ENCODE measurements at regions not wholly inside any gene's neighbourhood (a gene's known extent, or its start where the extent isn't known, plus 50 kb on each side); places are given as distances from the start of the nearest gene placed in this dataset.

DNA sequence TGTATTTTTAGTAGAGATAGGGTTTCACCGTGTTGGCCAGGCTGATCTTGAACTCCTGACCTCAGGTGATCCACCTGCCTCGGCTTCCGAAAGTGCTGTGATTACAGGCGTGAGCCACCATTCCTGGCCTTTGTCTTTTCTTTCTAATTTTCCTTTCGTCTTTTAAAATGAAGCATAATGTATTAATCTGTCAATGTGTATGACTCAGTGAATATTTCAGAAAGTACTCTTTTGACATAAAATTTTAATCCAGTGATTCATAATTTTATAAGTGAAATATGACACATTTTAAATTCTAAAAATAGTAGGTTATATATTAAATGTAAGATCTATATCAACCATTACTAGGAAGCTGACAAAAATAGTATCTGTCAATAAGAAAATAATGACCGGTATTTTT is 1059.0 kb upstream of the PRMT6 start:
- DNase-seq = no peak

DNA sequence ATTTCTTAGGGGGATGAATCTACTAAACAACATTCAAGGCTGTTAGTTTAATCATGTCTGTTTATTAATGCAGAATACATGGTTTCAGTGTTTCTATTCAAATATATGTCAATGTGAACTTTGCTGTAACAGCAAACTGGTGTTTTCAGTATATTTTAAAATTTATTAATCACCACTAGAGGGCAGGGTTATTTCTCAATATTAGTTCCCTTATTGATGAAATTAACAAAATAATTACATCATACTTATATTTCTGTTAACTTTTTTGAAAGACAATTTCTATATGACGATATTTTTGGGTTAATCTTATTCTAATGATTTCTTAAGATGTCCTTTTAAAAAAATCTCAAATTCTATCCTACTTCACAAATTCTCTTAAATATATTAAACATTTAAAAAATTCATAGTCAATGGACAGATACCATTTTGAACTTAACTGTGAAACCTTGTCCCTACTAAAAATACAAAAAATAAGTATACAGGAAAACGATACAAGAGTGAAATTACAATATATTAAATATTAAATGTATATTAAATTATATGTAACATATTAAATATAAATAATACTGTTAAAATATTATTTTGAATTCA is 1034.1 kb upstream of the PRMT6 start:
- peak; percentile 0 to 31 (median 29) for DNase-seq

DNA sequence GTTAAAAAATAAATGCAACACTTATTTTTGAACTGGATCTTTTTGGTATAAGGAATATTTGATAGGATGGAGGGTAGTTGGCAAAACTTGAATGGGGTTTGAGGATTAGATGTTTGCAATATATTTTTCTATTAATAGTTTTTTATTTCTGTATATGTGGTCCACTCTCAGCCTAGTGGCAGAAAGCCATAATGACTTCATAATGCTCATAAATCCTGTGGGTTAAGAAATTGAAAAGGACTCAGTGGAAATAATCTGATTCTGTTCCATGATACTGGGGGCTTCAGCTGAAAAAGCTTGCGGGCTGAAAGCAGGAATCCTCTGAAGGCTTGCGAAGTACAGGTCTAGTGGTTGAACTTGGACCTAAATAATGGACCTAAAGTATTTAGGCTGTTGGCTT is 1028.6 kb upstream of the PRMT6 start:
- no peak for DNase-seq

DNA sequence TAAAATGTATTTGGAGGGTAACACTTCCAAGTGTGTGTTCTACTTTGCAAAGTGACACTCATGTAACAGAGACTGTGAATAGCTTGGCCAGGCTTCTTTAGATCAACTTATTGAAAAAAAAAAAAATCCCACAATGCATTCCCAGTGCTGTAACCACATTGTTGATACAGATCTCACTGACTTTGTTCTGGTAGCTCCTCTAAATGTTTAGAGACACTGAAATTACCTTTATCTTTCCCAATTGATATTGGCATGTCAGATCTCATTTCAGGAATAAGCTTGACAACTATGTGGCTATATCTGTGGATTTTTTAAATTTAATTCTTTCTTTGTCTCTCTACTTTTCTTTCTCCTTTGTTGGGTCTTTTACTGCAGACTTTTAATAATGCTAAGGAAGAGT is 1018.9 kb upstream of the PRMT6 start:
- no peak for DNase-seq

DNA sequence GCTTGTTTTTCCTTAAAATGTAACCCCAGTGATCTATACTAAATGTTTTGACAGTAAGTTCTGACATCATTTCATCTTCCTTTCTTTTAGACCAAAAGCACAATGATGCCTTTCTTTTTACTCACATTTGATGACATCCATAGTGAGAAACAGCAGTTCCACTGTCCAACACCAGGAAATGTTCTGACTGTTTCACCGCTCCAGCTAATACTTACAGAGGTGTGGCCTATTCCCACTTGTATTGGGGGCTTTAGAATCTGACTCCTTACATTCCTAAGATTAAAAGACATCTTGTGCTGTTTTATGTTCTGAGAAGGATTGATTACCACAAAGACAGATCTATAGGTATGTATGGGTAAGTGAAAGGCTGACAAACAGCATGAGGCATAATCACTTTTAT is 1018.2 kb upstream of the PRMT6 start:
- DNase-seq = no peak

DNA sequence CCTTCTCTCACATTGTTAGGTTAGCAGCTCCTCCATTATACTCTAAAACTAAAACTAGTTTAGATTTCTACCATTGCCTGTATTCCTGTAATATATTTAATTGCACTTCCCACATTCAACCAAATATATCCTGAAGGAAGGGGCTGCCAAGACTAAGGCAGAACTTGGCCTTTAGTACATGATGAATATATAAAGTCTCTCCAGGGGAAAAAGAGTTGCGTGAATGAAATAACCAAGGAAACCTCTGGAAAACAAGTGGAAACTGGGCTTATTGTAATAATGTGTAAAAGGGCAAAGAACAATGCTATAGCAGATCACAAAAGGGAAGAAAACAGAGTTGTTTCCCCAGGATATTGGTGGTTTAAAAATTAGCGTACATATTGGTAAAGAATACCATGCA is 1012.5 kb upstream of the PRMT6 start:
- DNase-seq = no peak

DNA sequence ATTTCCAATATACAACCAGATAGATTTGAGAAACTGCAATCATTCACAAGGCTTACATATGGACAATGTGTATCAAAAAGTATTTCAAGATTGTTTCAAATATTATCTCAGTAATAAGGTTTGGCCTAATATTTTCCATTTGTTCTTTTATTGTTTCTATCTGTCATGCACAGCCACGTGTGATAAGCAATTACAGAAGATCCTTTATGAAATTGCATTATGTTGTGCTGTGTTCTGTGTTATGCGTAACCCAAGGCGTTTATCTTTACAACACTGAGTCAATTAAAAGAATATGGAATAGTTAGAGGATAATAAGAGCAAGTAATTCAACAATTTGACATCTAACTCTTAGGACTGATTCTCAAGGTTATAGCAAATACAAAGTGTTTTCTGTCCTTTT is 1009.3 kb upstream of the PRMT6 start:
- no peak for DNase-seq

DNA sequence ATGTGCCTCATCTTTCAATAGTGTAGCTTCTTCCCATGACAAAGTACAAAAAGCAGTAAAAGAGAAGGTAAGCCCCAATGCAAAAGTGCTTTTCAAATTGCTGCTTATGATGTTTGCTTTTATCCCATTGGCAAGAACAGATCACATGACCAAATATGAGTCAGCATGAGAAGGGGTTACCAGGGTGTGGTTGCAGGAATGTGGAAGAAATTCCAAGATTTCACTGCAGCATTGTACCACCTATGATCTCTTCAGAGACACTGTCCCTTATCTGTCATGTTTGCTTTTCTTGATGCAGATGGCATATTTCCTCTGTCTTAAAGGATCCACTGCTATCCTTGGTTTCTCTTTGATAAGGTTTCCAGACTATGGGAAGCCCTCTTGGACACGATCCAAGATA is 1006.9 kb upstream of the PRMT6 start:
- DNase-seq = no peak

DNA sequence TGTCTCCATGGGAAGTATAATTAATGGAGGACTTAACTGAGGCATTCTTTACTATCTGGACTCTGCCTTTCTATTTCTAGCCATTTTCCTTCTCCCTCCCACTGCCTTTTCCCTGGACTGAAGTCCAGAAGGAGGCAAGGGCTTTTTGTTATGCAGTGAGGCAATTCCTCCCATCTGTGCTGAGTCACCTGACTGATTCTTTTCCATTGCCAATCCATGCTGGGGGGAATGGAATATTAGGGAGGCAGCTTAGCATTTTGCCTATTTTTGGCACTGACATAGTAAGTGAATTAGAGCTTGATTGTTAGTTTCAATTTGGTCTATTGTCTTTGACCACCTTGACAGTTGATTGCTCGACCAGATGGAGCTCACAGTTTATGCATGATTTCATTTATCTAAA is 1000.6 kb upstream of the PRMT6 start:
- no peak for DNase-seq

DNA sequence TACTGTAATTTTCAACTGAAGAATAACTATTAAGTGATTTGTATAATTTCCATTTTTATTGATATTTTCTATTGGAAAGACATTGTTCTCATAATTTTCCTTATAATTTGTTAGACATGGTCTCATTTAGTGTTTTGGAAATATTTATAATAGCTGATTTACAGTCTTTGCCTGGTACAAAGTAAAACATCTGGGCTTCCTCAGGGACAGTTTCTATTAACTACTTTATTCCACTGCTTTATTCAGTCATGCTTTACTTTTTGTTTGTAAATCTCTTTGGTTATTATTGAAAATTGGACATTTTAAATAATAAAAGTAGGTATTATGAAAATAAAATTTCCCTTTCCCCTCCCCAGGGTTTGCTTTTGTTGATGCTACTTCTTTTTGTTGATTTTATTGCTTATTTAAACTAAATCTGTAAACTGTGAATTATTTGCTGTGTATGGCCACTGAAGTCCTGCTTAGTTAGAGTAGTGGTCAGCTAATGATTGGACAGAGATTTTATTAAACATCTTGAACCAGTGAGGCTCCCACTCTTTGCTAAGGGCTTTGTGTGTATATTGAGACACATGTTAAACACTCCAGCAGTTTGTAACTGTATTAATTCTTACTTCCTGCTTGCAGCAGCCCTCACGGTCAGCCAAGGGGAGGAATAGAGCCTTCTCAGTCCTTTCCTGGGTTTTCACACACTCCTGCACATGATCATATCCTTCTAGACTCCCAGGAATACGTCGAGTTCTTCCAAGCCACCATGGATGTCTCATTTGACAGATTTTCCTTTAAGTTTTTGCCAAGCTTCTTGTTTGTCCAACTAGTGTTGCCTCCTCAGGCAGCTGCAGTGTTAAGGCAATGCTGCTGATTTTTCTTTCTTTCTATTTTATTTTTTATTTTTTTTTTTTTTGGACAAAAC is 994.6 kb upstream of the PRMT6 start:
- DNase-seq = no peak

DNA sequence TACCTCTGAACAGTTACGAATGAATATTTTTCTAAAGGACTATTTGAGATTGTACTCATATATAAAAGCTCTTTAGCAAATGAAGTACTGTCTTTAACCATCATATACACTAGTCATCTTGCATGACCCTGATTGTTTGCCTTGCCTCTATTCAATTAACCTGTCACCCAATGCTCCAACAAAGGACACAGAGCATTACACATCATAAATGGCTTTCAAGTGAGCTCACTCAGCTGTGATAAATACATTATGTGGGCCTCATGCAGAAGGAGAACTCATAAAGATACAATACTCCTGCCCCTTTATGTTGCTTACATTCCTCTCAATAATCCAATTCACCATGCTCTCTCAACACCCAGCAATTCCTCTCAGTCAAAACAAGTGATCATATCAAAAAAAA is 993.0 kb upstream of the PRMT6 start:
- no peak for DNase-seq

DNA sequence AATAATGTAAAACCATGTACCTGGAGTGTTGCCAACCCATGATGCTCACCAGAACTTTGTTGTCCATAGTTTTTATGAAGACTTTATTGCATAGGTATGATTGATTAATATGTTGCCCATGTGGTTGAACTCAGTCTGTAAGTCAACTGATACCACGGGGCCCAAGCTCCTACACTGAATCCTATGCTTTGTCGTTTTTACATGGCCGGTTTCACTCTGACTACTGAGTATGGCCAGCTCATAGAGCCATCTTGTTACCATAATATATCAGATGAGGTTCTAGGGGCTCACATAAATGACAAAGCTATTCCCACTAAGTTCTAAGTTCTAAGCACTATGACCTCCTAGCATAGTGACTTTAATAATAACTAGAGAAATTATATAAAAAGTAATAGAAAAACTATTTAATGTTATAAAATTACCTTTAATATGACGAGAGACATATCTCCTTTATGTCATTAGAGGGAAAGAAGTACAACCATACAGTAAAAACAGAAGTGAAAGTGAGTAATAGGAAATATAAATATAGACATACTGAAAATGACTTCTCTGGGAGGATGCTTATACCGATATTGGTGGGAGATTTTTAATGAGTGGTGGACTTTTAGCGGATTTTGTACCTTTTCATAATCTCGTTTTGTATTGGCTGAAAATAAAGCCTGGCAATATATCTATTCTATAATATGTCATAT is 983.4 kb upstream of the PRMT6 start:
- no peak for DNase-seq

DNA sequence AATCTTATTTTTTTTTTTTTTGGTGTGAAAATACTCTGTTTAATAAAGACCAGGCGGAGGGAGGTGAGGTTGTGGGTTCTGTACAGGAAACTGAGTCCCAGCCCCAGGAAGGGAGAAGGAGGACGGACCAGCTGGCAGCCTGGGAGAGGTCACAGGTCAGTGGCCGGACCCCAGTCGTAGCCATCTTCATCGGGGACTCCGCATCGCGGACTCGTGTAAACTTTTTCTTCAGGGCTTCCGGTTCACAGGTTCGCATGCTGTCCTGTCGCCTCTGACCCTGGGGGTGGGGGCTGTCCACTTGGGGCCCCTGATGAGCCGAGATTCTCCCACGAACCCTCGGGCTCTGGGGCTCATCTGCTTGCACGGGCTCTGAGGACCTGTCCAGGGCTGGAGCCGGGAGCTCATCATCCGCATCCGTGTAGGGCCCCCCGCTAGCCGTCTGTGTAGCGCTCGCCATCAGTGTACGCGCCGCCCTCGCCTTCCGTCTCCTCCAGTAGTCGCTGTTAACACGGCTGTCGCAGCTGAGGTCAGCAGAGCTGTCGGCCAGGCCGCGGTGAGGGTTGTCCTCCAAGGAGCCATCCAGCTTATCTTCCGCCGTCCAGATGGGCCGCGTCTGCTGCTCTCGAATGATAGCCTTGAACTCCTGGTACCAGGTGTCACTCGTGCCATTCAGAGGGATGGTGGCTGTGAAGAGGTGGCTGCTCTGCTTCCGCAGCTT is 975.7 kb upstream of the PRMT6 start:
- no peak for DNase-seq

DNA sequence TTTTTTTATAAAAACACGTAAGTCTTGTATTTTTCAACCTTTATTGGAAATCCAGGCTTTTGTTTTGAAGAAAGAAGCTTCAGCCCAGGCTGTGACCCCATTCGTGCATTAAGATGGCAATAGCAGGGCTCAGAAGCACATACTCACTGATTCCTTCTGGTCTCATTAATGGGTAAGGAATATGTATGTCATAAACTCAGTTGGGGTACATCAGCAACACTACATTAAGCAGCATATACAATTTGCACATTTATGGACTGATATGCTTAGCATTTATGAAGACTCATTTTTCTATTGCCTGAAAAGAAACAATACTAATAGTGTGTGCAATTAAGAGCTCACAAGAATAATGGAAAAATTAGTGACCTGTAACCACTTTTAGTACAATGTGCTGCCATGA is 945.4 kb upstream of the PRMT6 start:
- DNase-seq = no peak

DNA sequence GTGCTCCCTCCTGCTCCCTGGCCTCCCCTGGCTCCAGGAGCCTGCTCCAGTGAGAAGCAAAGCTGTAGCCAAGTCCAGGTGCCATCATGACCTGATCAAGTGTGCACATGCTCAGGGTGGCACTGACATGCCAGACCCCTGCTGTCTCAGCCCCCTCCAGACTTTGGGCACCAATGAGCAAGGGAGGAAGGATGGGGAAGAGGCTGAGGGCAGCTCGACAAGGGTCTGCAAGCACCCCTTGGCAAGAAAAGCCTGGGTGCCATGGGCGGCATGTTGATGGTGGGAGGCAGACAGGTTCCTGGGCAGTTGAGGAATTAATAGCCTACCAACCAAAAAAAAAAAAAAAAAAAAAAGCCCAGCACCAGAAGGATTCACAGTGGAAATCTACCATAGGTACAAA is 942.6 kb upstream of the PRMT6 start:
- no peak for DNase-seq

DNA sequence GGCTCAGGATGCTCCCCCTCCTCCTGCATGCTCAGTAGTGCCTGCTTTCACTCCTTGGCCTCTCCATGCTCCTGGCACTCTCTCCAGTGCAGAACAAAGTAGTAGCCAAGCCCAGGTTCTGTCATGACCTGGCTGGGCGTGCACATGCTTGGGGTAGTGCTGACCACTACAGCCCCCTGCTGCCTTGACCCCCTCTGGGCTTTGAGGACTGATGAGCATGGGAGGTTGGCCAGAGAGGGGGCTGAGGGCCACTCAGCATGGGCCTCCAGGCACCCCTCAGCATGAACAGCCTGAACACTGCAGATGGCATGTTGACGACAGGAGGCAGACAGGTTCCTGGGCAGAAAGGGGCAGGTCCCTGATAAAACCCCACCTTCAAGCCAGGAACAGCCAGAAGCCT is 935.7 kb upstream of the PRMT6 start:
- DNase-seq = no peak

DNA sequence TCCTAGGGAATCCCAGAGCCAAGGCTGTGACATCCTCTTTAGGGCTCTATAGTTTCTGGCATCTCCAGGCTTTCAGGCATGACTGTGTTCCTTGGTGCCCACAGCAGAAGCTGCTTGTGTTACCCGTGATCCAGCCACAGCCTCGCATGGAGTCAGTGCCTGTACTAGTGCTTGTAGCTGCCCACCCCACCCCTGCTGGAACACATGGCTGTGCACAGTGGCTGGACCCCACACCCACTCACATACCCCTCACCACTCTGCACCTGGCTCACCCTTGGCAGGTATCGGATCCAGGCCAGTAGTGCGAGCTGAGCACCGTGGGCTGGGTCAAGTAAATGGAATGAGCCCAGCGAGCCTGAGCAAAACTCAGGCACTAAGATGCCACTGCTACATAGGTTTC is 934.7 kb upstream of the PRMT6 start:
- DNase-seq = no peak

DNA sequence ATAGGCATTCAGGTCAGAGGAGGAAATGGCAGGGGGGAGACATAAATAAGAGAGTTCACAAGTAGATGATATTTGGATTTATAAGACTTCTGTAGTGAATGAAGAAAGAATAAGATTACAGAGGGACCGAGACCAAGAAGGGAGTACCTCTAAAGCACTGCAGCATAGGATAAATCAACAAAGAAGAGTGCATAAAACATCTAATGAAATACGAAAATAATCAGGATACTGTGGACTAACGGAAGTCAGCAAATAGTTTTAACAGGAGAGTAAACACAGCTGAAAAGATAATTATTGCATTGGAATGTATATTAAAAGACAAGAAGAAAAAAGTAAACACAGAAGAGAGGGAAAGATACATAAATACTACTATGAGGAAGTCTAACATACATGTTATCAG is 921.9 kb upstream of the PRMT6 start:
- no peak for DNase-seq

DNA sequence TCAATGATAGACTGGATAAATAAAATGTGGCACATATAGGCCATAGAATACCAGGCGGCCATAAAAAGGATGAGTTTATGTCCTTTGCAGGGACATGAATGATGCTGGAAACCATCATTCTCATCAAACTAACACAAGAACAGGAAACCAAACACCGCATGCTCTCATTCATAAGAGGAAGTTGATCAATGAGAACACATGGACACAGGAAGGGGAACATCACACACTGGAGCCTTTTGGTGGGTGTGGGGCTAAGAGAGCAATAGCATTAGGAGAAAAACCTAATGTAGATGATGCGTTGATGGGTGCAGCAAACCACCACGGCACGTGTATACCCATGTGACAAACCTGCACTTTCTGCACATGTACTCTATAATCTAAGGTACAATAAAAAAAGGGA is 883.4 kb upstream of the PRMT6 start:
- DNase-seq = no peak

DNA sequence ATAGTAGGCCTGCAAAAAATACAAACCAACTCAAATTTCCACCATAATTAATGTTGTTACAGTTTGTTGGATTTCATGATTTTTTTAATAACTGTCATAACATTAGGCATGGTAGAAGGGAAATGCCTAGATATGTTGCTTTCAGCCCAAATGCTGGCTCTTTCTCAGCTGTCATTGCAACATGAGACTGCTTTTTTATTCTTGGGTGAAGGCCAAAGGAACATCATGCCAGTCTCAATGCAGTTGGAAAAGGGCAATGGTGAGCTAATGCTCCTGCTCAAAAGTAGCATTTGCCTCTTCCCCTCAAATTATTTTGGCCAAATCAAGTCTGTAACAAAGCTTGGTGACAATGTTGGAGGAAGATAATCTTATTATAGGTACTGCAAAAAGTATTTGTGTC is 877.7 kb upstream of the PRMT6 start:
- DNase-seq = no peak

DNA sequence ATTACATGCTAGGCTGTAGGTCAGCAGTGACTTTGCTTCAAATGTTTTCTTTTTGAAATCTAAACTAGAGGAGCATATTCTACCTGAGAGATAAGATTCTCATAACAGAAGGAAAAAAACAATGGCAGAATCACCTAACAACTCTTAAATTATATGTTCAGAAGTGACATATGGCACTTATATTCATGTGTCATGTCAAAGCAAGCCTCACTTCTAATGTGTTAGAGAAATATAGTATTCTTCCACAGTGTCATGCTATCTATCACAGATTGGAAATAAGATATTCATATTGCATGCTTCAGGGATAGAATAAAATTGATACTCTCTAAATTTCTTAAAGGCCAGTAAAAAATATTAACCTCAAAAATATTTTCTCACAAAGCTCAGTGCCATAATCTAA is 874.6 kb upstream of the PRMT6 start:
- DNase-seq = no peak

DNA sequence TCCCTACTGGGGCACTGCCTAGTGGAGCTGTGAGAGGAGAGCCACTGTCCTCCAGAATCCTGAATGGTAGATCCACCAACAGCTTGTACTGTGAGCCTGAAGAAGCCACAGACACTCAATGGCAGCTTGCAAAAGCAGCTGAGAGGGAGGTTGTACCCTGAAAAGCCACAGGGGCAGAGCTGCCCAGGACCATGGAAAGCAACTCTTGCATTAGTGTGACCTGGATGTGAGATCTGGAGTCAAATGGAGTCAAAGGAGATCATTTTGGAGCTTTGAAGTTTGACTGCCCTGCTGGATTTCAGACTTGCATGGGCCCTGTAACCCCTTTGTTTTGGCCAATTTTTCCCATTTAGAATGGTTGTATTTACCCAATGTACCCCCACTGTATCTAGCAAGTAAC is 871.4 kb upstream of the PRMT6 start:
- DNase-seq = no peak

DNA sequence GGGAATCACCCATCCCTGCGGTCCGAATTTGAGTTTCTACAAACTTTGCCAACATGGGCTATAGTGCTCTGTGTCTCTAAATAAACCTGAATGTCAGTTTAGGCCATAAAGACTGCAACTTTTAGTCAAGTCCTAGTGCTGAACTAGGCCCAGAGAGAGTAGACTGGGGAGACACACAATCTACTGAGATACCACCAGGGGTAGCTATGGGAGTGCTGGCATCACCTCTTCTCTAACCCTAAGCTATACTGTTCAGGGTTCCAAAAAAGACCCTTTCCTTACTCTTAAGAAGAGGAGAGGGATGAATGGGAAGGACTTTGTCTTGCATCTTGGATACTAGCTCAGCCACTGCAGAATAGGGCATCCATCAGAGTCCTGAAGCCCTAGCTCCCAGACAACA is 866.7 kb upstream of the PRMT6 start:
- no peak for DNase-seq

DNA sequence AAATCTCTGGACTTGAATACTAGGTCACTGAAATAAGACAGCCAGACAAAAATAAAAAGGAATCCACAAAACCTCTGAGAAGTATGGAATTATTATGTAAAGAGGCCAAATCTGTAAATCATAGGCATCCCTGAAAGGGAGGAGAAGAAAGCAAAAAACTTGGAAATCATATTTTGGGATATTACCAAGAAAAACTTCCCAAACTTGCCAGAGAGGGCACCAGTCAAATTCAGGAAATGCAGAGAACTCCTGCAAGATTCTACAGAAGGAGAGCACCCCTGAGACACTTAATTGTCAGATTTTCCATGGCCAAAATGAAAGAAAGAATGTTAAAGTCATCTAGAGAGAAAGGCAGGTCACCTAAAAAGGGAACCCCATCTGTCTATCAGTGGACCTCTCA is 862.3 kb upstream of the PRMT6 start:
- DNase-seq = no peak

Data from suppressor macrophage treated with lipopolysaccharide for 1 hour (primary cell).